Fibroblast of upper back skin (primary cell): ENCODE measurements at regions not wholly inside any gene's neighbourhood (a gene's known extent, or its start where the extent isn't known, plus 50 kb on each side); places are given as distances from the start of the nearest gene placed in this dataset.
"Not testable (repeated sequence)": the region's sequence is repeated elsewhere in the genome, so short reads cannot be mapped to it uniquely, and the experiment has no call there.

Source experiments
- DNase-seq: peaks from one replicate; pipeline ENCODE4 v3.0.0-alpha.2; 2013

DNA sequence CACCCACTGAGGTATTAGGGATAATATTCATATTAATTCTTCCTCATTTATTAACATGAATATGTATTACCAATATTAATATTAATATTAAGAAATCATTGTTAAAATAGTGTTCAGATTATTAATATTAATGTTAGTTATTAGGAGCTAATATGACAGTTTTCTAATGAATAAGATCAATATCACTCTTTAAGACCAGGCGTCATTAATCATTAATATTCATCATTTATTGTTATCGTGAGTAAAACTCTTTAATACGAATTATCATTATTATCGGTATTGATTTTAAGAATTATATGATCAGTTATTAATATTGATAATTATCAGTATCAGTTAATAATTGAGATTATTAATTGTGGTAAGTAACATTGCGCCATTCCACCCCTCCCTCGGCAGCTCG lies 101.0 kb upstream of the HMX1 start:
- DNase-seq: not testable (repeated sequence)

DNA sequence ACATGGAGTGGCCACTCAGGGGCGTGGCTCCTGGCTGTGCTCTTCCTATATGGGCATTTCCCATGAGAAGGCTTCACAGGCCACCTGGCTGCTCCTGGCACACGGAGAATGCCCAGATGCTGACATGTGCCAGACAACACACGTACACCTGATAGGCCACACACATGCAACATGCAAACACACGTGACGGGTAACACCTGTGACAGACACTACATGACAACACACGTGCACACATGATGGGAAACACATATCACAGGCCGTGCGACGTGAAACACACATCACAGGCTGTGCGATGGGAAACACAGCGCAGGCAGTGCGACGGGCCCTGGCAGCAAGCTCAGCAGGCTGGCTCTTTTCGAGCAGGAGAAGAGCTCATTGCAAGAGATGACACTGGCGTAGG lies 94.3 kb upstream of the HMX1 start:
- not testable (repeated sequence) for DNase-seq

DNA sequence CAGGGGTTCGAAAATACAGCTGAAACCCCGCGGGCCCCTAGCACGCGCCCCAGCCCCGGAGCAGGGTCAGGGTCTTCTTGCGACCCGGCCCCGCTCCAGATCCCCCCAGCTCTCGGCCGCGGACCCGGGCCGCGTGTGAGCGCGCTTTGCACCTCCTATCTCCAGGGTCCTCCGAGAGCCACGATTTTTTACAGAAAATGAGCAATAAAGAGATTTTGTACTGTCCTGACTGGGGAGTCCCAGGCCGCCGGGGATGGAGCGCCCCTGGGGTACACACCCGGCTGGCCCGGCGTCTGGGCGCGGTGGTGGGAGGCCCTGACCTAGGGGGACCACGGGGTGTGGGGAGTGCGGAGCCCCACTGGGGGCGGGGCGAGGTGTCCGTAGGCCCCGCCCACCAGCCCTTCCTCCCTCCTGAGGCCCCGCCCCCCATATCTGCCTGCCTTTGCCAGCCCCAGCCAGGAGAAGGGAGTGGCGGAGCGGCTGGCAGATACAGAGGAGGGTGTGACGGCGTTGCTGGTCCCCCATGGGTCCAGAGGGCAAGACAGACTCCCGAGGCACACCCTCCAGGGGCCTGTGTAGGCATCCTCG lies 92.7 kb upstream of the HMX1 start:
- DNase-seq: not testable (repeated sequence)

DNA sequence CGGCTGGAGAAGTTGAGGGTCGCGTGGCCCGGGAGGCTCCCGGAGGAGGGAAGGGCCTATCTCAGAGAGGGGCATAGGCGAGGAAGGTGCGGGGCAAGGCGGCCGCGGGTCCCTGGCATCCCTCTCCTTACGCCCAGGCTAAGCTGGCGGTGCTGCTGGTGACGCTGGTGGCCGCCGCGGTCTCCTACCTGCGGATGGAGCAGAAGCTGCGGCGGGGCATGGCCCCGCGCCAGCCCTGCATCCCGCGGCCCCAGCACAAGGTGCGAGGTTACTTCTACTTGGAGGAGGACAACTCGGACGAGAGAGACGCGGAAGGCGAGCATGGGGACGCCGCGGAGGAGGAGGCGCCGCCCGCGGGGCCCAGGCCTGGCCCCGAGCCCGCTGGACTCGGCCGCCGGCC lies 91.9 kb upstream of the HMX1 start:
- DNase-seq: not testable (repeated sequence)

DNA sequence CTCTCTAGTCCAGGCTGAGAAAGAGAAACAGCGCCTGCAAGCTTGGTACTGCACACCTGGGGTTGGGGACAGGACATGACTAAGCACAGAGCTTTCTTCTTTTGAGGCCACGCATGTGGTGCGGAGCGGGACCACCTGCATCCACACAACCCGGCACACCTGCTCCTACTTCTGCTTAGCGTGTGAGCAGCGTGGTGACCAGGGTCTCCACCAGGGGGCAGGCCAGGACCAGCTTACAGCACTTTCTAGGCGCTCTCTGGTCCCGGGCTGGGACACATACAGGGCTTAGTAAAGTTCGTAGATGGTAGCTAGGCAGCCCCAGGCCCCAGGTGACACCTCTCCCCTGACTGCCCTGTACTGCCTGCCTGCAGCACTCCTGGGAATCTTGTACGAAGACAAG lies 89.7 kb upstream of the HMX1 start:
- not testable (repeated sequence) for DNase-seq

DNA sequence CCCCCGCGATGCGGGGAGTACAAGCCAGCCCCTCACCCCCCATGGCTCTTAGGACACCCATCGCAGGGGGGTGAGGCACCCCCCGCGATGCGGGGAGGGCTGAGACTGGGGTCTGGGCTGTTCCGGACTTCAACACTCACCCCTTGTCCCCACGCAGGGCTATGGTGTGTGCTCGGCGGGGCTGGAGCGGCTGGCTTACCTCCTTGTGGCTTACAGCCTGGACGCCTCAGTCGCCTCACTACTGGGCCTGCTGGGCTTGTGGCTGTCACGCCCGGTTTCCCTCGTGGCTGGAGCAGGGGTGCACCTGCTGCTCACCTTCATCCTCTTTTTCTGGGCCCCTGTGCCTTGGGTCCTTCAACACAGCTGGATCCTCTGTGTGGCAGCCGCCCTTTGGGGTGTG lies 87.8 kb upstream of the HMX1 start:
- DNase-seq: not testable (repeated sequence)

DNA sequence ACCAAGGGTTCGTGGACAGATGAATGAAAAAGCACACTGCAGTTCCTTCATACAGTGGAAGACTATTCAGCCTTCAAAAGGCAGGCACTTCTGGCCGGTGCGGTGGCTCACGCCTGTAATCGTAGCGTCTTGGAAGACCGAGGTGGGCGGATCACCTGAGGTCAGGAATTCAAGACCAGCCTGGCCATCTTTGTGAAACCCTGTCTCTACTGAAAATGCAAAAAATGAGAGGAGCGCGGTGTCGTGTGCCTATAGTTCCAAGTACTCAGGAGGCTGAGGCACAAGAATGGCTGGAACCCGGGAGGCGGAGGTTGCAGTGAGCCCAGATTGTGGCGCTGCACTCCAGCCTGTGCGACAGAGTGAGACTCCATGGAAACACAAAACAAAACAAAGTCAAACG lies 82.4 kb upstream of the HMX1 start:
- DNase-seq: not testable (repeated sequence)

DNA sequence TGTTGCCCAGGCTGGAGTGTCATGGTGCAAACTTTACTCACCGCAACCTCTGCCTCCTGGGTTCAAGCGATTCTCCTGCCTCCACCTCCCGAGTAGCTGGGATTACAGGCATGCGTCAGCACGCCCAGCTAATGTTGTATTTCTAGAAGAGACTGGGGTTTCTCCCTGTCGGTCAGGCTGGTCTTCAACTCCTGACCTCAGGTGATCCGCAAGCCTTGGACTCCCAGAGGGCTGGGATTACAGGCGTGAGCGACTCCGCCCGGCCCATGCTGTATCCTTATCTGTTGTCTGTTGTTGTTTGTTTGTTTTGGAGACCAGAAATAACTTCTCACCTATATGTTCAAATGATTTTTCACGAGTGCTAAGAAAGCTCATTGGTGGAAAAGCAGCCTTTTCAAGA lies 81.2 kb upstream of the HMX1 start:
- DNase-seq: not testable (repeated sequence)

DNA sequence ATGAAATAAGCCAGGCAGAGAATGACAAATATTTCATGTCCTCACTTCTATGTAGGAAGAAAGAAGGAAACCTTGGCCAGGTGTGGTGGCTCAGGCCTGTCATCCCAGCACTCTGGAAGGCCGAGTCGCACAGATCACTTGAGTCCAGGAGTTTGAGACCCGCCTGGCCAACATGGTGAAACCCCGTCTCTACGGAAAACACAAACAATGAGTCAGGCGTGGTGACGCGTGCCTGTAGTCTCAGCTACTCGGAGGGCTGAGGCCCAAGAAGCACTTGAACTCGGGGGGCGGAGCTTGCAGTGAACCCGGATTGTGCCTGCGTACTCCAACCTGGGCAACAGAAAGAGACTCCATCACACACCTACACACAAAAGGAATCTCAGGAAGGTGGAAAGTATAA lies 80.5 kb upstream of the HMX1 start:
- DNase-seq: not testable (repeated sequence)

DNA sequence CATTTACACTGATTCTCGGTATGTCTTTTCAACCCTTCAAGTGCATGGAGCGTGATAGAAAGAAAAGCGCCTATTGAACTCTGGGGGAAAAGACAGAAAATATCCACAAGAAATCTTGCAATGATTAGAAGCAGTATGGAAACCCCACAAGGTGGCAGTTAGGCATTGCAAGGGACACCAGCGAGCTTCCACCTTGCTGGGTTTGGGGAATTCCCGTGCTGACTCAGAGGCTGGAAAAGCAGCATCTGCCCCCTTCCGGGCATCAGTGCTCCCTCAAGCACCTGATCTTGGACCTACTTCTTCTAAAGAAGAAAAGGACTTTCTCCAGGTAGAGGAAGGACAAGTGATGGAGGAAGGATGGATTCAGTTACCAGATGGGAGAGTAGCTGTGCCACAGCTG lies 73.9 kb upstream of the HMX1 start:
- not testable (repeated sequence) for DNase-seq

DNA sequence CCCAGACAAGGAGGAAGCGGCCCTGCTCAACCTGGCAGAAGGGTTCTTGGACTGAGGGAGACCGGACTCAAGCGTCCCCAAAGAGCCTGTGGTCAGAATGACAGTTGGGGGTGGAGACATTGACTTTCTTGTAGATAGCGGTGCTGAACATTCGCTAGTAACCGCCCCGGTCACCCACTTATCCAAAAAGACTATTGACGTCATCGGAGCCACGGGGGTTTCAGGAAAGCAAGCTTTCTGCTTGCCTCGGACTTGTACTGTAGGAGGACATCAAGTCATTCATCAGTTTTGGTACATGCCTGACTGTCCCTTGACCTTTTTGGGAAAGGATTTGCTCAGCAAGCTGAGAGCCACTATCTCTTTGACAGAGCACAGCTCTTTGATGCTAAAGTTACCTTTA lies 71.7 kb upstream of the HMX1 start:
- not testable (repeated sequence) for DNase-seq

DNA sequence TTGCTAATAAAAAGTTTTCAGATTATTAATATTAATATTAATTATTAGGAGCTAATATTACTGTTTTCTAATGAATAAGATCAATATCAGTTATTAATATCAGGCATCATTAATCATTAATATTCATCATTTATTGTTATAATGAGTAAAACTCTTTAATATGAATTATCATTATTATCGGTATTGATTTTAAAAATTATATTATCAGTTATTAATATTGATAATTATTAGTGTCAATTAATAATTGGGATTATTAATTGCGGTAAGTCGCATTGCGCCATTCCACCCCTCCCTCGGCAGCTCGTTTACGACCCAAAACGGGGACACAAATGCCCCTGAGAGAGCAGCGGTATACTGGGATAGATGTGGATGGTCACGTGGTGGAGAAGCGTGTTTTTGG lies 70.4 kb upstream of the HMX1 start:
- not testable (repeated sequence) for DNase-seq

DNA sequence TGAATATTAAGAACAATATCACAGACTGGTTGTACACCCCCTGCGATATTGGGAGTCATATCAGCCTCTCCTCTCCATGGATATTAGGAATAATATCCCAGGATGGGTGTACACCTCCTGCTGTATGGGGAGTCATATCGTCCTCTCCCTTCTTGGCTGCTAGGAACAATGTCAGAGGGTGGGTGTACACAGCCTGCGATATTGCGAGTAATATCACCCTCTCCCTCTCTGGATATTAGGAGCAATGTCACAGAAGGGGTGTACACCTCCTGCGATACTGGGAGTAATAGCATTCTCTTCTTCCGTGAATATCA lies 69.8 kb upstream of the HMX1 start:
- DNase-seq: not testable (repeated sequence)

DNA sequence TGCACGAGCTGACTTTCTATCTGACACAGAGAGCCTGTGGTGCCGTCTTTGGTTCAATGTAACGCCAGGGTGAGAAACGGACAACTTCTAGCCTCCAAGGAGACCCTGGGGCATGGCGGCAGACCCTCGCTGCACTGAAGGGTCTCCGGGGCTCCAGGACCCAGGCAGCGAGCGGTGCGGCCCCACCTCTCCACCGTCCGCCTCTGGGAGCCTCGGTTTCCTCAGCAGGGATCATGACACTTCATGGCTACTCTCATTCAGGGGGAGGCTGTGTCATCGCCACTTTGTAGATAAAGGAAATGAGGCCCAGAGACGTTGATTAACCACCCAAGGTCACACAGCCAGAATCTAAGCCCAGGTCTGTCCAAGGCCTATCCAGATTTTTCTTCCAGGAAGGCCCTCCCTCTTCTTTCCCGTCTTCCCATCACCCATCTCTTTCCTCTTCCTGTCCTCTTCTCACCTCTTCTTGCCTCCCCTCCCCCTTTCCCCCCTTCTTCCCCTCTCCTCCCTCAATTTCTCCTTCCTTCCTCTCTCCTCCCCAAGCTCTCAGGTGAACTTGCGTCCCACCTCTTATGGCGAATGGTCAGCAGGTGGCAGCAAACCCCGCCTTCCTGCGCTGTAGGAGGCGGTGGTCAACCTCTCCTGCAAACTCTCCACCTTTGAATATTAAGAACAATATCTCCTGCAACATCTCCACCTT lies 69.3 kb upstream of the HMX1 start:
- no peak for DNase-seq

DNA sequence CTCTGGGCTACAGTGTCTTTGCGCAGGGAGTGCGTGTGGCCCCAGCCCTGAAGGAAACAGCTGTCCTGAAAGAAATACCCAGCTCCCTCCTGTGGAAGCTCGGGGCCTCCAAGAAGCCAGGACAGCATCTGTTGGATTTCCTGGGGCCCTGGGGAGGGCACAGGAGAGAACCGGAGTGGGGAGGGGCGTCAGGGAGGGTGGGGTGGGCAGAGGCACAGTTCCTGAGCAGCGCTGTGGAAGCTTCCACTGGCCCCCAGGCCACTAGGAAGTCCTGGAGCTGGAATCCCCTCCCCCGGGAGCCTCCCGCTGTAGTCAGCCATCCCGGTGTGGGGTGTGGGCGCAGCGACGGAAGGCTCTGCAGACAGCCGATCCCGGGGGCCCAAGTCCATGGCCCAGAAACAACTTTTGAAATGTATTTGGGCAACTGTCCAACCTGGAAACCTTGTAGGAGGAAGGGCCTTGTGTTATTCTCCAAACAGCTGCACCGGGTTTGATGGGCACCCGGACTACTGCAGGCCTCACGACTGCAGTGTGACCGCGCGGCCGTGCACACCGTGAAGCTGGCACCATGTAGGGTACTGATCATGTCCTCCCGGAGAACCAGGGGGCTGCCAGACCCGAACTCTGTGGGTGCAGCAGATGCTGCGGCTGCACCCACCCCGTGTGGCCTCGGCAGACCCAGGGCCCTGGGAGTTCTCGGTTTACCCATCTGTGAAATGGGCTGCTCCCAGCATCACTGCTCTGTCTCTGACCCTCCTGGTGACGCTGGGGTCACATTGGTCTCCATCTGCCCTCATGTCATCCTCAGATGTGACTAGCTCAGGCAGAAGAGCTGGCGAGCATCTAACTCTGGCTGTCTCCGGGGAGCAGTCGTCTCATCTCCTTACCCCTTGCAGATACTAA lies 68.5 kb upstream of the HMX1 start:
- no peak for DNase-seq

DNA sequence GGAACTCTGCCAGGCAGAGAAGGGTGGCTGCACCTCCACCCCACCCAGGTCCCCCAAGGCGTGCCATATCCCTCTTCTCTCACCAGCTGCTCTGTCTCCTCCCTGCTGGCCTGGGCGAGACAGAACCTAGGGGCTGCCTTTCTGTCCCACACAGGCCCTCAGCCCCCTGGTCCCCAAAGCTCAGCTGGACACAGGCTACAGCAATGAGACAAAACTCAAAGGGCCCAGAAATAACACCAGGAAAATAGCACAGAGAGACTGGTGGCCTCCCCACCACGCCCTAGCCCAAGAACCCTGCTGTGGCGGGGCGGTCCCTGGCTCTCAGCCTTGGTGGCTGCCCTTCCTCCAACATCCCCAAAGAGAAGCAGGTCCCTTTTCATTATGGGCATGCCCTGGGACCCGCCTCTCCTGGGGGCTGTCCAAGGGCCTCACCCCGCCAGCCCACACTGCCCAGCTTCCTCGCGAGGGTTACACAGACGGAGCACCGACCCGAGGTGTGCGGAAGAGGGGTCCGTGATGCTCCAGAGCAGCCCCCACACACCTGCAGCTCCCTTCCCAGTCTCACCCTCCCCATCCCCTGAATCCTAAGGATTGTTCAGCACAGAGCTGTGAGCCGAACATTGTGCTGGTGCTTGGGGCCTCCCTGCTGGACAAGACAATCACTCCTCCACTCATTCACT lies 67.7 kb upstream of the HMX1 start:
- DNase-seq: no peak

DNA sequence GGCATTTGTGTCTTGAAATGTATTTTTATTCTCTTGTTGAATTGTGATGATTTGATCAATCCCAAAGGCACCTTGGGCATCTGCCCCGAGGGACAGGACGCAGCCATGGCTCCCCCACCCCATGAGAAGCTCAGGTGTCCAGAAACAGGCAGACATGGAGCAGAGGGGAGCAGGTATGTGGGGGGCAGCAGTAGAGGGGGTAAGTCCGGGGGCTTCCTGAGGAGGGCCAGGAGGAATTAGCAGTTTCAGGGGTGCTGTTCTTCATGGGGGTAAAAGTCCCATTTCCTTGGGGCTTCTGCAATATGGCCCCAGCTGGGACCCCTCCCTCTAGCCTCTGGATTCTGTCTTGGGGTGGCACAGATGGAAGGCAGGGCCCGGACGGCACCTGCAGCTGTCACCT lies 67.0 kb upstream of the HMX1 start:
- DNase-seq: no peak

DNA sequence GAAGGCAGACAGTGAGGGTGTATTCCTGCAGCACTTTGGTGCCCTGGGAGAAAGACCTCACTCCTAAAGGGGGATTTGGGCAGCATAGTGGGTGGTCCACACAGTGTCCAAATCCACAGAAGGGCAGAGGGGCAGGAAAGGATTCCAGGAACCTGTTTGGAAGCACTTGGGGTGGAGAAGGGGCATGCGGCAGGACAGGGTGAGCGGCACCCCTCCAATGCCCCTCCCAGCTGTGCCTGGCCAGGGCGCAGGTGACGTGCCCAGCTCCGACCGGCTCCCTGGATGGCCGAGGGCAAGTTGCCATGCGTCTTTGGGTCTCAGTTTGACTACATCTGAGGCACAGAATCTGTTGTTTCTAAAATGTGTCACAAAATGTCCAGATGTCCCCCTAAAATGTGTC lies 66.5 kb upstream of the HMX1 start:
- no peak for DNase-seq

DNA sequence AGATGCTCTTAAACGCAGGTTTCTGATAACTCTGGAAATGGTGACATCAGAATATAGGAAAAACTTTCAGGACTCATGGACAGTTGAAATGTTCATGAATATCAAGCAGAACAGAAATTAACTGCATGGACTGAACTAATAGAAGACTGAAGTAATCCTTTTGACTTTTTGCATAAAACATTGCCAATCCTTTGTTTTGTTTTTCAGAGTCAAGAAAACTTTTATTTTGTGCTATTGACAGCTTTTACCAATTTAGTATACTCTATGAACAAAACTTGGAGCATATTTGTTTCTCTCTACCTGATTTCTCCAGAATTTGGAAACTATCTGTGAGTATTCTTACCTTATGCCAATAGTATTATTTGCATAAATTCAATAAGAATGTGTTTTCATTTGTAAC lies 61.2 kb upstream of the HMX1 start:
- DNase-seq: no peak

DNA sequence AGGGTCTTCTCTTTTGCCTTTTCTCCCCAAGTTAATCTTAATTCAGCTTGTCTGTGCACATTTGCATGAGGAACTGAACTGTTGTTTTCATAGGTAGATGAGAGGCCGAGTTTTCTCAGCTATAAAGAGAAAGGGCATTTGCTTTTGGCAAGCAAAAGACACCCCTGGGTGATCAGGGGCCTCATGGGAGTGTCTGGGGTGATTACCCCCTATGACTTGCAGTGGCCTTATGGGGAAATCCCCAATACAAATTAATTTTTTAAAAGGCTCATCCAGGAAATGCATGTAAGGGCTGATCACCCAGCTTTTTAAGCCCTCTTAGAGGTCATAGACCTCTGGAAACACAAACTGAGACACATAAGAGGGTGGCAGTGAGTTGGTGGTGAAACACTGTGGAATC lies 56.4 kb upstream of the HMX1 start:
- no peak for DNase-seq

DNA sequence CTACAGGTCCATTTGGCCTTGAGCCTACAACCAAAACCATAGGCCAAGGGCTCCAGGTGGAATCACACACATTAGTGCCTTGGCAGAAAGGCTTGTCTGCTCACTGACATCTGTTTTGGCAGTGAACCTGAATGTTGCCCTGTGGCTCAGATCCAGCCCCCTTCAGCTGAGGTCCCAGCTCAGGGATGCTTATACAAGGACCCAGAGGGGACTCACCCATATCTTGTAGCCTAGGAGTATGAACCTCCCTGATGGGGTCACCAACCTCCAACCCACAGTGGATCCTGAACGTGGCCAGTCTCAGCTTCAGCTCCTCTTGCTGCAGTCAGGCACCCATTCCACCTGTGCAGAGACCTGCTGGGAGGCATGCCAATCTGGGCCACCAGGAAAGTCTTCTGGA lies 50.8 kb upstream of the HMX1 start:
- no peak for DNase-seq

DNA sequence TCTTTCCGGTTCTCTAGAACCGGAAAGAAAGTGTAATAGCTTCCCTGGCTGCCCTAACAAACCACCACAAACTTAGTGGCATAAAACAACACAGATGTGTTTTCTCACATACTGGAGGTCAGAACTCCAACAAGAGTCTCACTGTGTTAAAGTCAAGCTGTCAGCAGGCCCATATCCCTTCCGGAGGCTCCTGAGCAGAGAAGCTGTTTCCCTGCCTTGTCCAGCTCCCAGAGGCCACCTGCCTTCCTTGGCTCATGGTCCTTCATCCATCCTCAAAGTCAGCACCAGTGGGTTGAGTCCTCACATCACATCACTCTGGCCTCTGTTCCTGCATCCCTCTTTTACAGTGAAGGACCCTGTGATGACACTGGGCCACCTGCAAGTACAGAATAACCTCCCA lies 49.8 kb upstream of the HMX1 start:
- DNase-seq: no peak
